HL-60/S4 treated with retinoic acid at 250 ng/mL for 4 days and 3 days (cell line): ENCODE measurements at regions not wholly inside any gene's neighbourhood (a gene's known extent, or its start where the extent isn't known, plus 50 kb on each side); places are given as distances from the start of the nearest gene placed in this dataset.

Experiments
- in situ Hi-C: fragments of 300-500 bp; cut with MboI; formaldehyde crosslinking; loops from 2 replicates; pipeline ENCODE4 v1.7.0; 2022; ENCODE audit warnings: low sequenced_read_pairs

DNA sequence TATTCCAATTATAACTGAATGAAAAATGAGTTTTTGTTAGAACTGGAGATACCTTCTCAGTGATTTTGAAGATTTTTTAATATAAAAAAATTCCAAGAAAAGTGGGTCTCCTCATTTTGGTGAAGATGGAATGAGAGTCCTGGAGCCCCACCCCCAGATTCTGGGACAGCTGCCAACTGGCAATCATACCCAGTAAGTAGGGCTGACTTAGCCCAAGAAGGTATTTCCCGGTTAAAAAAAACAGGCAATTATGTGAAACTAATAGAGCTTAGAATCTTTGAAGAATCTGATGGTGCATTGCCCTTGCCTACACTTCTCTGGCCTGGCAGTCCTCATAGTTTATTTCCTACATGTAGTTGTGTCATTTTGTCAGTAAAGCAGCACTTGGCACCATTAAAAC lies 52.8 kb upstream of the VWDE start:
- in situ Hi-C loops = no loop called here

DNA sequence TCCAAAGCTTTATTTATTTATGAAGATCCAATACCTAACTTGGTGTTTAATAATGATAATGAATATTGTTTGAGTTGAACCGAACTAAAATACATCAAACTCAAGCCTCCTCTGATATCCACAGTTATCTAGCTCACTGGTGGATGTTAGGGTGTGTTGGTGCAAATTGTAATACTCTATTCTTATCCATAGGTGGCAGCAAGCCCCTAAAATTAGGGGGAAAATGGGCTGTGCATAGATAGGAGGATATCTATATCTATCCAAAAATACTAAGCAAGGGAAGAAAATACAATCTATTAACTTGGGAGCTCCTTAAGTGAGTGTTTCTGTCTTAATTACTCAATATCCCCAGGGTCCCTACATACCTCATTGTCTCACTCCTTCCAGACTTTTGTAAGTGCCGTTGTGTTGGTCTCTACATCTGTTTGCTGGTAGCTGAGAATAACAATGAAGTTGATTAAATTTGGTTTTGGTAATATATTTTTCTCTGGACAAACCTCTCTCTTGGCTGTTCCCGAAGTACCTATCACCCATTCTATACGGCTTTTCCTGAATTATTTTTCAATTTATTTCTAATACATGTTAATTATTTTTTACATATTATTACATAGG lies 55.0 kb upstream of the VWDE start:
- in situ Hi-C loops = no loop called here

DNA sequence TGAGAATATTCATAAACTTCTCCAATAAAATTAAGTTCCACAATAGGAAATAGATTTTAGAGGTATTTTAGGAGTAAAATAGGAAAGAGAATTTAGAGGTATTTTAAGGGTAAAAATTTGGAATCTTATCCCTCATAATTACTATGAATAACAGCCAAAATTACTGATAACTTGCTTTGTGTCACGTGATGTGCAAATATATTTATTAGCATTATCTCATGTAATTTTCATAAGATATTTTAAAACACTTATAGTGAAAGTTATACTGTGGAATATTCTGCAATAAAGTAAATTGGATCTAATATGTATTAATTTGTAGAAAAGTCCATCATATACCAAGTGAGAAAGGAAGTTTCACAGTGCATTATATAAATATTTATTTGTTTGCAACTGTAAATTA lies 64.2 kb upstream of the VWDE start:
- in situ Hi-C loops = no loop called here

DNA sequence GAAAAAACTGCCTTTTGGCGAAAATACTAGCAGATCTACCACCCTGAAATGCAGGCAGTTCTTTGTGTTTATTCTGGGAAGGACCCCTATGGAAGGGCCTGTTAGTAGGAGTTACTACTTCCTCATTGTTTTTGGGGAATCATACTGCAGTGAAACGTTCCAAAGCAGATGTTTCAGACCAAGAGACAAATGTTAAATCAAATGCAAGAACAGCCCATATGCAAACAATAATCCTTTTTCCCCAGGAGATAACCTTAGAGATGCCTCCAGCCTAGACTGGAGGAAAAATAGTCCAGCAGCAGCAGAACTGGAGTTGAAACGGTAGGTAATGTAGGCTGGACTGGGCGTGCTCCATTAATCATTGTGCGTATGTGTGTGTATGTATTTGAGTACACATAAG lies 65.9 kb upstream of the VWDE start:
- in situ Hi-C loops = no loop called here

DNA sequence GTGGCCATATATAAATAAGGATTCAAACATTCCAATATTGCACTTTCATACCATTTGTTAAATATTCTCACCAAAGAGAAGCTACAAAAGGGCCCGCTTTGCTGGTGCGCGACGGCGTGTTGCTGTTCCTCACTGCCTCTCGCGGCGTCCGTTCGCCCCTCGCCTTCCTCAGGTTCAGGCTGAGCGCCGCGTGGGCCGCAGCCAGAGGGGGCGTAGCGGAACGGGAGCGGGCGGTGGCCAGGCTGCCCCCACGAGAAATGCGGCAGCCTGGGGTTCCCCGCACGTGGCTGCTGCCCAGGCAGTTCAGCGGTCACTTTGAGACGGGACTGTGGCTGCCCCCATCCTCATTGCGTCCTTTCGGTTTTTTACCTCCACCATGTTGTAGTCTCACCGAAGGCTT lies 67.3 kb upstream of the VWDE start:
- in situ Hi-C loops = no loop called here

DNA sequence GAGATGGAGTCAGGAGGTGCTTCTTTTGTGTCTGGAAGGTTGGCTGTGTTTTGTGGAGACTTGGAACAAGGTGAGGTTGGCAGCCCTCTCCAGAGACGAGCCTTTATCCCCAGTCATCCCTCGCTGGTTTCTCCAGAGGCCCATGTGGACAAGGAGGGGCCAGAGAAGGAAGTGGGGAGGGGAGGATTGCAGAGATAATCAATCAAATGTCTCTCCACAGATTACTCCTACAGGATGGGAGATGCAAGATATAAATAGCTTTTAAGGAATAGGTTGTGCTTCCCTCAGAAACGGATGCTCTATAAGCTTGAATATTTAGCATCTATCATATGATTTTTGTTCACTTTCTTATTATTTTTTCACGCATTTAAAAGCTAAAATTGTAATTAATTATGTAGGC lies 70.4 kb upstream of the VWDE start:
- in situ Hi-C loops = no loop called here

DNA sequence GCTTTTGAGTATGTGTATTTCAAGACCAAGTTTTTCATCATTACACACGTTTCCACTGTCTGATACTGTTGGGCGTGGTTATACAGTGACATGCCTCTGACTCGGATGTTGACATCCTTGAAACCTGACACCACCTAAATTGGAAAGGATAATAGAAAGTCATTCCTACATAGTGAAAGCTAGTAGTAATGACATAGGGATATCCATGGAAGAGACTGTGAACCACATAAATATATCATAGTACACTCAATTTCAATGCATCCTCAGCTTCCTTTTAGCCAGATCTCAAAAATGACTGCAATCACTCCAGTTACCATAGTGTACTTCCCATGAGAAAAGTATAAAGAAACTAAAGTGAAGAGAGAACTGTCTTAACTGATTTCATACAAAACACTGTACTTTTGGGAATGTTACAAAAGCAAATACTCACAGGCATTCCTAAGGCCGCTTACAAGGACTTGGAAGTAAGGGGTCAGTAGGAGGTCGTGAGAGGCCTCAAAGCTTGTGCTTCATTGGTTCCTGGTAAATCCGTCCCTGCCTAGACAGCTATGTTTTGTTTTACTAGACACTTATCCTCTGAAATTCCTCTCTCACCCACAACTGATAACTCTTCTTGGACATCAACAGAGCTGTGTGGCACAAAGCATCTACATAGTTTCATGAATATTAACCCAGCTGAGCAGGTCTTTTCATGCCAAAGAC lies 71.8 kb upstream of the VWDE start:
- in situ Hi-C loops = loop anchor here (25.0 kb wide), 2 partner anchors 413 to 638 kb away; partner anchors contain the start of gene THSD7A

DNA sequence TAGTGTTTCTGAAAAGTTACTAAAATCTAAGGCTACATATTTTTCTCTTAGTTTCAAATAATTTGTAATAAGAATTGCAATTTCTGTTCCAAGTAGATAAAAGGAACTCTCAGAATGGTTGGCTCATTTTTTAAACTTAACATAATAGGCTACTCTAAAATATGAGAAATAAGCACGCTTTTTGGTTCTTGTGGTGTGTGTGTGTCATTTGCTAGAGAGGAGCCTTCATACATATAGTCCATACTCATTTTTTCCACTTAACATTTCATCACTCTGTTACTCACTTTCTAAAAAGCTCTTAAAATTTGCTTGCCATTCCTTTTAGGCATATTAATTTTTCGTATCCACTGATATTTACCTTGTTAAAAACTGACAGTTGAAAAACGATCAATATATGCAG lies 74.0 kb upstream of the VWDE start:
- in situ Hi-C loops = loop anchor here (25.0 kb wide), 2 partner anchors 415 to 640 kb away; partner anchors contain the start of gene THSD7A

DNA sequence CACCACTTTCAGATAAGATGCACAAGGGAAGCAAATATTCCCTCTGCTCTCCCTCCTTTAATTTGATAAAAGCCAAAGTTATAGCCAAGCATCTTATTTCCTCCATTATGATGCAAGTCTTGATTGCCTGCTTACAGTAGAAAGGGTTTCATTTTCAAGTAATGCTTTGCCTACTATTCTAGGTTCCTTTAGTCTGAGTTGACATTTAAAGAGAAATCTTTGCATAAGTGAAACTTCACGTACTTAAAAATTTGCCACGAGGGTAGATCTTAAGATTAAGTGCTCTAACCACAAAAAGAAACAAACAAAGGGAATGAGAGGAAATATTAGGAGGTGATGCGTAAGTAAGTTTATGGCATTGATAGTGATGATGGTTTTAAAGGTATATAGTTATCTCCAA lies 78.1 kb upstream of the VWDE start:
- in situ Hi-C loops = loop anchor here (25.0 kb wide), 2 partner anchors 419 to 644 kb away; partner anchors contain the start of gene THSD7A

DNA sequence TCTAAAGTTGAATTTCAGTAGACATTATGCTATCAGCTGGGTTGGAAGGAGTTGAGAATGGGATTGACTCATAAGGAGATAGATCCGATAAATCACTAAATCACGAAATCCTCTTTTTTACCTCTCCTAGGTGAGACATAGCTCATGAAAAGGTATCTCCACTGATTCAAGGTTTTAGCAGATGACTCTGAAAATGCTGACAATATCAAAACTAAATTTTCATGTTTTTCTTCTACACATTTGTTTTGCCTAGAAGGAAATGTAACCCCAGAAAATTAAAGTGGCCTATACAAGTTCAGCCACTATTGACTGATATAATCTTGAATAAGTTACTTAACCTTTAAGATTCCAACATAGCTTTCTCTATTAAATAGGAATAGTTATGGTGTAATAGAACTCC lies 82.2 kb upstream of the VWDE start:
- in situ Hi-C loops = loop anchor here (25.0 kb wide), 2 partner anchors 424 to 649 kb away; partner anchors contain the start of gene THSD7A

DNA sequence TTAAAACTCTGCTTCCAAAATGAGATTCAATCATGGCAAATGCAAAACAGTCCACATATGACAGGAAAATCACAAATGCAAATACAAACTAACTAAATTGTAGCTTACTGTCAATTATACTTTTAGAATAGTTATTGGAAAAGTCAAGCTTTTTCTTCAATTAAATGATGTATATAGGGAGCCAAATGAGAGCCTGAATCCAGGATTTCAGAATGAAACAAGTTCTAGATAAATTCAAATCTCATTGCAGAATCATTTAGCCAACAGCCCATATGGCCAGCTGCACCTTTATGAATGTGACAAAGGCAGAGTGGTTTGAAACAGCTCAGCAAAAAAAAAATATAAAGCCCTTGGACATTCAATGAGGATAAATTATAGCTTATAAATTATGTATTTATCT lies 82.2 kb upstream of the SCIN start:
- in situ Hi-C loops = loop anchor here (25.0 kb wide), 2 partner anchors 426 to 651 kb away; partner anchors contain the start of gene THSD7A

DNA sequence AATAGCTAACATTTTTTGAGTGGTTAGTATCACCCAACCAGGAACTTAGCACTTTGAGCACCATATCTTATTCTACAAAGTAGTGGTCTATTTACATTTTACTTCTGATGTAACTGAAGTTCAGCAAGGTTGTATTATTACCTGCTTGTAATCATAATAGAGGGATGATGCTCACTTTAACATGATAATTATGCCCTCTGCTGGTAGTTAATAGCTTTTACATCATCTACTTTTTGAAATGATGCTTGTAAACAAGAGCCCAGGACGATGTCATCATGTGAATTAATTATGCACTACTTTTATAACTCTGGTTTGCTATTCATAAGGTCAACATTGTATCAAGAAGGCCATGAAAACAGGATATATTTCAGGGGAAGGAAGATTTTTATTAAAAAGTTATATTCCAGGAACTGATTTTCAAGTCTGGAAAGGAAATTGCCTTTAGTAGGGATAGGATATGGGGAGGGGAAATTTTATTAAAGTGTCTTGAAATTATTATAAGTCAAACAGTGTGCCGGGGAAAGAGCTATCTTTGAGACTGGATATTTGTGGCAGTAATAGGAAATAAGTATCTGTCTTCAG lies 80.3 kb upstream of the SCIN start:
- in situ Hi-C loops = loop anchor here (25.0 kb wide), 2 partner anchors 428 to 653 kb away; partner anchors contain the start of gene THSD7A

DNA sequence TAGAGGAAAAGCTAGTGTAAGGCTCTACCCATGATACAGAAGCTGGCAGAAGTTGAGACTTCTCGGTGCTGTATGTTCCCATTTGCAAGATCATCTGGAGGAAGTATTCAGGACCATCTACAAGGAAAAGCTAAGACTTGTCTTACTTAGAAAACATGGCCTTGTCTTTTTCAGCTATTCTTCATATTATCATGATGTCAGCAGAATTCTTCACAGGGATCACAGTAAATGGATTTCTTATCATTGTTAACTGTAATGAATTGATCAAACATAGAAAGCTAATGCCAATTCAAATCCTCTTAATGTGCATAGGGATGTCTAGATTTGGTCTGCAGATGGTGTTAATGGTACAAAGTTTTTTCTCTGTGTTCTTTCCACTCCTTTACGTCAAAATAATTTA lies 79.6 kb upstream of the SCIN start:
- in situ Hi-C loops = loop anchor here (25.0 kb wide), 2 partner anchors 429 to 654 kb away; partner anchors contain the start of gene THSD7A

DNA sequence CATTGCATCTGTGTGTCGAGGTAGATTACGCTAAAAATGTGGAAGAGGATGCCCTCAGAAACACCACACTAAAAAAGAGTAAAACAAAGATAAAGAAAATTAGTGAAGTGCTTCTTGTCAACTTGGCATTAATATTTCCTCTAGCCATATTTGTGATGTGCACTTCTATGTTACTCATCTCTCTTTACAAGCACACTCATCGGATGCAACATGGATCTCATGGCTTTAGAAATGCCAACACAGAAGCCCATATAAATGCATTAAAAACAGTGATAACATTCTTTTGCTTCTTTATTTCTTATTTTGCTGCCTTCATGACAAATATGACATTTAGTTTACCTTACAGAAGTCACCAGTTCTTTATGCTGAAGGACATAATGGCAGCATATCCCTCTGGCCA lies 79.0 kb upstream of the SCIN start:
- in situ Hi-C loops = loop anchor here (25.0 kb wide), 2 partner anchors 429 to 654 kb away; partner anchors contain the start of gene THSD7A

DNA sequence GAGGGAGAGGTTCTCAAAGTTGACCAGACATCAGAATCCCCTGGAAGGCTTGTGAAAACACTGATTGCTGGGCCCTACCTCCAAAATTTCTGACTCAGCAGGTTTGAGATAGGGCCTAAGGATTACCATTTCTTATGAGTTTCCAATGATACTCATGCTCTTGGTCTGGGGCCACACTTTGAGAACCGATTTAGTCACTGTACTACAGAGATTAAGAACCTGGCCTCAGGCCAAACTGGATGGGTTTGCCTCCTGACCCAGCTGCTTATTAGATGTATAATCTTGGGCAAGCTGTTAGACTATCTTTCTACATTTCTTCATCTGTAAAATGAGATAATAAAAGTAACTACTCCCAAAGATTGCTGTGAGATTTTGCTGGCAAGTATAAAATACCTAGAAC lies 77.1 kb upstream of the SCIN start:
- in situ Hi-C loops = loop anchor here (25.0 kb wide), 2 partner anchors 431 to 656 kb away; partner anchors contain the start of gene THSD7A

DNA sequence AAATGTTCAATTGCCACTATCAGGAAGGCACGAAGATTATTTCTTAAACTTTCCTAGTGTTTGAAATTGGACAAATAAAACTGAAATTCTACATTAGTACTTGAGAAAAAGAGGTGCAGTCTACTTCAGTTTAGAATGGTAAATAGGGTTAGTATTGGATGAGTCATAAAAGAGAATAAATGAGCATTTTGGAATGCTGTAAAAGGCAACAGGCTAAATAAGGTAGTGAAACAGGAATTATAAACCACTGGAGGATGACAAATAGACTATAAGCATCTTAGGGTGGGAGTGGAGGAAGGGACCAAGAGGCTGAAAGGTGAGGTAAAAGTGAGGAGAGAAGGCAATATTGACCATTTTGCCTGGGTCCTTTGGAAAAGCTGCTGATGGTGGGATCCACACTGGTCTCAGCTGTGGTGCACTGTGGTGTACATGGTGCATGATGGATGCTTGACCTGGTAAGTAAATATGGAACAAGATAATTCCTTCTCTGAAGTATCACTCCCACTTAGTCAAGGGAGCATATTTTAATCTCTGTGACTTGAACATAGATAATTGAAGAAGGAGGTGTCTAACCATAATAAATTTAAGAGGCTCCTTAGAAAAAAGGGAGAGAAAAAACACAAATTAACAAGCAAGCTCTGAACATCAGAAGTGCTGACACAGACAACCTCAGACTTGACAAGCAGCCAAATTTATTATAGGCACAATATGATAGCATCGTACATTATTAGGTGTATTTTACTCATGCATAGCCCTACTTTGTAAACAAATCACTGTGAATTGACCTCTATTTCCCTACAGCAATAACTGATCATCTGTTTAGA lies 76.4 kb upstream of the SCIN start:
- in situ Hi-C loops = loop anchor here (25.0 kb wide), 2 partner anchors 432 to 657 kb away; partner anchors contain the start of gene THSD7A

DNA sequence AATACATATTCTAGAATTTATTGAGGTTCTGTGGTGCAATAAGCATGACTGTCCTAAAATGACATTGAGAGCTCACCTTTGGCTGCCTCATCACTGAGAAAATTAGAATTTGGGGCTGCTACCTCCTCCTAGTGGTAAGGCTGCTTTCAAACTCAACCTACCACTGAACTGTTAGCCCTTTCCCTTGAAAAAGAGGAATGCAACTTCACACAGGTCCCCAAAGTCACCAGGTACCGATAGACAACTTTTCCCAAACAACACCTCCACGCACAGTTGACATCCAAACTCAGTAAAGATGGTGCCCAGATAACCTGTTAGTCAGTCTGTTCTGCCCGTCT lies 75.9 kb upstream of the SCIN start:
- in situ Hi-C loops = loop anchor here (25.0 kb wide), 2 partner anchors 432 to 657 kb away; partner anchors contain the start of gene THSD7A

DNA sequence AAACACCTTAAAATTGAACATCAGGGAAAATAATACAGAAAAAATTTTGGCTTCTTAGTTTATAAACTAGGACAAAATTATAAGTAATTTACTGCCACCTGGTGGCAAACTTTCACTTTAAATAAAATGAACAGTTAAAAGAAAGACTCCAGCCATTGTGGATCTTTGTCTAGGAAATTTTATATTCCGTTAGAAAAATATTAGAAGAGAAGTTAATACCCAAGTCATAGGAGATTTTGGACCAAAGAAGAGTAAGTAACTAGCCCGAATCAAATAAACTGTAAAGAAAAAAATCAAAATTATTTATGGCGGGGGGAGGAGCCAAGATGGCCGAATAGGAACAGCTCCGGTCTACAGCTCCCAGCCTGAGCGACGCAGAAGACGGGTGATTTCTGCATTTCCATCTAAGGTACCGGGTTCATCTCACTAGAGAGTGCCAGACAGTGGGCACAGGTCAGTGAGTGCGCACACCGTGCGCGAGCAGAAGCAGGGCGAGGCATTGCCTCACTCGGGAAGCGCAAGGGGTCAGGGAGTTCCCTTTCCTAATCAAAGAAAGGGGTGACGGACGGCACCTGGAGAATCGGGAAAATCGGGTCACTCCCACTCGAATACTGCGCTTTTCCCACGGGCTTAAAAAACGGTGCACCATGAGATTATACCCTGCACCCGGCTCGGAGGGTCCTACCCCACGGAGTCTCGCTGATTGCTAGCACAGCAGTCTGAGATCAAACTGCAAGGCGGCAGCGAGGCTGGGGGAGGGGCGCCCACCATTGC lies 73.4 kb upstream of the SCIN start:
- in situ Hi-C loops = loop anchor here (25.0 kb wide), 2 partner anchors 435 to 660 kb away; partner anchors contain the start of gene THSD7A

DNA sequence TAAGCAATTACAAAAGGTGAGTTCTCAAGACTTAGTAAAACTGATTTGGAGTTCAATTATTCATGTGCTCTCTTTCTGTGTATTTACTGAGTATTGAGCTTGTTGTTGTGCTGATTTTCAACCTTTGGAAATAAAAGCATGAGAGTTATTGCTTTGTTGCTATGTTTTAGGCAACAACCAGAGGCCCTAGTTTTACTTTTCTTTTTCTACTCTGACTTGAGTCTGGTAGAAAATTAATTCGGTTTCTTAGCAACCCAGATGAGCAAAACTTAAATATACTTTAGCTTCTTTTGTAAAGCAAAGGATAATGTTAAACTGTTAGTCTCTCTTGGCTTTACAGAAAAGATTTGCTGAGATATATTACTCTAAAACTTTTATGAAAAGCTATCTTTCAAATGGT lies 66.4 kb upstream of the SCIN start:
- in situ Hi-C loops = no loop called here

DNA sequence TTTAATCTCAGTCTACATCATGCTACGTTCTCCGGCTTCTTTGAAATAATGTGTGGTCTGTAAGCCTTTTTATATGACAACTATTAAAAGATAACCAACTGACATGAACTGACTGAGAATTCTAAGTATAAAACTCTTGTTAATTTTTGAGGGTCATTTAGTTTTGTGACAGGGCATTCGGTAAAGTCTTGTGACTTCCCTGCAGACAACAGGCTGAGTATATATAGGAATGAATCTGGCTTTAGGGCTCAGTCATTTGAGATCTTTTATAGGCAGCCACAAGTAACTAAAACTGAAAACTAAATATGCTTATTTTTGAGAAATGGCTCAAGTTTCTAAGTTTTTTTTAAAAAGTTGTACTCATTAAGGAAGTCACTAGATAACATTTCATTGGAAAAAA lies 62.5 kb upstream of the SCIN start:
- in situ Hi-C loops = no loop called here
